Keratinocyte (primary cell): ENCODE measurements at regions not wholly inside any gene's neighbourhood (a gene's known extent, or its start where the extent isn't known, plus 50 kb on each side); places are given as distances from the start of the nearest gene placed in this dataset.

Experiments used
- DNase-seq: peaks from one replicate; pipeline ENCODE4 v3.0.0-alpha.2; 2011; ENCODE audit warnings: low read depth, missing footprints, low spot score
- FAIRE-seq: peaks from 2 replicates; lab custom pipeline; 2011; peaks lifted over from hg19 to GRCh38; lab: Jason Lieb, UNC
- H2AFZ ChIP-seq: 2 replicates; pipeline ENCODE4 v1.6.0; 2012; ENCODE audit warnings: low read length, control low read depth, inconsistent platforms; ENCODE audit not compliant: control insufficient read depth
- H3K27ac ChIP-seq: 2 replicates; pipeline ENCODE4 v1.5.1; 2011; ENCODE audit warnings: low read length; ENCODE audit not compliant: control insufficient read depth, insufficient read depth
- H3K27me3 ChIP-seq: 3 replicates; pipeline ENCODE4 v1.6.0; 2011; ENCODE audit warnings: low read length; ENCODE audit not compliant: control insufficient read depth, insufficient read depth; ENCODE audit errors: extremely low read depth
- H3K36me3 ChIP-seq, 2 experiments: 2 replicates in 1 of 2; 3 replicates in 1 of 2; pipeline ENCODE4 v1.5.1; 2011; ENCODE audit warnings: low read length in 2 of 2, mild to moderate bottlenecking in 1 of 2; ENCODE audit not compliant: control insufficient read depth in 2 of 2, insufficient read depth in 2 of 2; ENCODE audit errors: extremely low read depth in 1 of 2
- H3K4me1 ChIP-seq: 3 replicates; pipeline ENCODE4 v1.5.1; 2011; ENCODE audit warnings: low read length; ENCODE audit not compliant: control insufficient read depth, insufficient read depth; ENCODE audit errors: extremely low read depth
- H3K4me2 ChIP-seq: 3 replicates; pipeline ENCODE4 v1.6.0; 2011; ENCODE audit warnings: low read depth, low read length; ENCODE audit not compliant: control insufficient read depth, insufficient read depth; ENCODE audit errors: extremely low read depth
- H3K4me3 ChIP-seq, 3 experiments: fragments of 200-600 bp in 1 of 3; sonication (generic) in 1 of 3; 2 replicates in 2 of 3; 3 replicates in 1 of 3; pipeline ENCODE4 v1.5.1; 2011 to 2016; ENCODE audit warnings: low read length in 3 of 3, mild to moderate bottlenecking in 3 of 3, control low read depth in 2 of 3, inconsistent platforms in 1 of 3, low read depth in 1 of 3, mixed read lengths in 1 of 3, mixed run types in 1 of 3, moderate library complexity in 1 of 3; ENCODE audit not compliant: control insufficient read depth in 2 of 3, insufficient read depth in 2 of 3; ENCODE audit errors: extremely low read depth in 1 of 3
- H3K79me2 ChIP-seq: 2 replicates; pipeline ENCODE4 v1.6.0; 2012; ENCODE audit warnings: low read length; ENCODE audit not compliant: control insufficient read depth, insufficient read depth
- H3K9ac ChIP-seq: 3 replicates; pipeline ENCODE4 v1.6.0; 2011; ENCODE audit warnings: low read length; ENCODE audit not compliant: control insufficient read depth, insufficient read depth; ENCODE audit errors: extremely low read depth
- H3K9me1 ChIP-seq: 3 replicates; pipeline ENCODE4 v1.6.0; 2011; ENCODE audit warnings: low read length; ENCODE audit not compliant: control insufficient read depth, insufficient read depth; ENCODE audit errors: extremely low read depth
- H3K9me3 ChIP-seq: 2 replicates; pipeline ENCODE4 v1.5.1; 2012; ENCODE audit warnings: low read depth, low read length; ENCODE audit not compliant: control insufficient read depth
- H4K20me1 ChIP-seq: 3 replicates; pipeline ENCODE4 v1.6.0; 2011; ENCODE audit warnings: low read length; ENCODE audit not compliant: control insufficient read depth, insufficient read depth; ENCODE audit errors: extremely low read depth
- CTCF ChIP-seq, 3 experiments: IDR thresholded peaks in 1 of 3; conservative IDR thresholded peaks in 1 of 3; optimal IDR thresholded peaks in 1 of 3; 2 replicates in 2 of 3; 3 replicates in 1 of 3; pipeline versions ENCODE3 to v1.5.1; 2011; ENCODE audit warnings: low read length in 3 of 3, mild to moderate bottlenecking in 3 of 3, moderate library complexity in 2 of 3, control low read depth in 1 of 3, inconsistent platforms in 1 of 3; ENCODE audit not compliant: insufficient read depth in 2 of 3; ENCODE audit errors: extremely low read depth in 1 of 3
- EZH2 ChIP-seq: IDR thresholded peaks from one replicate; pipeline ENCODE4 v1.6.1; 2012; ENCODE audit warnings: inconsistent platforms, mild to moderate bottlenecking, low read length, moderate library complexity
- dilution Hi-C: fragments of 300-500 bp; cut with MboI; formaldehyde crosslinking; loops from one replicate; pipeline ENCODE4 v1.7.0; 2020; ENCODE audit warnings: low sequenced_read_pairs; ENCODE audit not compliant: extremely low pct_ligation_motif_present

GRCh38 chr14:80414080-80414479 is 202.8 kb upstream of the DIO2 start:
- H3K36me3 ChIP-seq, result no peaks in the 10 kb centered on the region
- no peak overlapping the region for H3K4me2 ChIP-seq
- FAIRE-seq (no peak), DNase-seq (no peak)
- dilution Hi-C loops, result no loop called here
- H2AFZ ChIP-seq, result no peak overlapping the region
- H3K79me2 ChIP-seq, result no peaks in the 10 kb centered on the region
- no peak overlapping the region for H3K27ac ChIP-seq
- no peaks in the 10 kb centered on the region for H3K27me3 ChIP-seq
- no peaks in the 10 kb centered on the region for H3K9me1 ChIP-seq
- no peaks in the 10 kb centered on the region for H3K4me1 ChIP-seq
- H4K20me1 ChIP-seq, result no peaks in the 10 kb centered on the region
- no peaks in the 10 kb centered on the region for H3K9me3 ChIP-seq
- H3K9ac ChIP-seq, result no peak overlapping the region
- TF ChIP-seq CTCF (optimal IDR thresholded peaks at IDR 0.05 in 1 of 3, IDR thresholded peaks at IDR 0.05 in 1 of 3, conservative IDR thresholded peaks at IDR 0.05 in 1 of 3; ENCODE audit: extremely low read depth in 1 of 3, insufficient read depth in 2 of 3, low read length in 3 of 3) (no peak), EZH2 (no peak)
- no peak overlapping the region for H3K4me3 ChIP-seq

- dilution Hi-C loops, result no loop called here
- FAIRE-seq, result no peak
Observed at GRCh38 chr14:80404413-80404812, 193.1 kb upstream of the DIO2 start.

More at GRCh38 chr14:80404413-80404812, 193.1 kb upstream of the DIO2 start:
- Histone ChIP-seq H4K20me1 (no peaks in the 10 kb centered on the region), H3K9me1 (no peaks in the 10 kb centered on the region), H3K36me3 (no peaks in the 10 kb centered on the region), H3K27ac (no peak overlapping the region), H3K4me2 (no peak overlapping the region), H3K9ac (no peak overlapping the region), H3K4me1 (no peaks in the 10 kb centered on the region), H3K27me3 (no peaks in the 10 kb centered on the region), H3K4me3 (no peak overlapping the region), H3K9me3 (no peaks in the 10 kb centered on the region), H3K79me2 (no peaks in the 10 kb centered on the region), H2AFZ (no peak overlapping the region)
- TF ChIP-seq CTCF (optimal IDR thresholded peaks at IDR 0.05 in 1 of 3, IDR thresholded peaks at IDR 0.05 in 1 of 3, conservative IDR thresholded peaks at IDR 0.05 in 1 of 3; ENCODE audit: extremely low read depth in 1 of 3, insufficient read depth in 2 of 3, low read length in 3 of 3) (no peak), EZH2 (no peak)
- no peak for DNase-seq
